ENCODE measurements at regions not wholly inside any gene's neighbourhood (a gene's known extent, or its start where the extent isn't known, plus 50 kb on each side); places are given as distances from the start of the nearest gene placed in this dataset.

GRCh38 chr2:138176862-138177439, 212.7 kb downstream of the HNMT start:
- DNase-seq (ENCODE audit: low spot score) = no peak

- no peak for DNase-seq (ENCODE audit: low spot score)
Observed at GRCh38 chr2:138177693-138178092, 213.4 kb downstream of the HNMT start.

GRCh38 chr2:138180692-138181386, 216.6 kb downstream of the HNMT start:
- DNase-seq (ENCODE audit: low spot score) = no peak

GRCh38 chr2:138182250-138182936, 218.1 kb downstream of the HNMT start:
- DNase-seq (ENCODE audit: low spot score) = no peak

- no peak for DNase-seq (ENCODE audit: low spot score)
Observed at GRCh38 chr2:138182937-138183312, 218.7 kb downstream of the HNMT start.

- no peak for DNase-seq (ENCODE audit: low spot score)
Observed at GRCh38 chr2:138183705-138184104, 219.4 kb downstream of the HNMT start.

GRCh38 chr2:138184428-138184827, 220.2 kb downstream of the HNMT start:
- no peak for DNase-seq (ENCODE audit: low spot score)

- DNase-seq (ENCODE audit: low spot score) = no peak
Observed at GRCh38 chr2:138185827-138186226, 221.6 kb downstream of the HNMT start.

GRCh38 chr2:138187221-138187620, 222.9 kb downstream of the HNMT start:
- no peak for DNase-seq (ENCODE audit: low spot score)

GRCh38 chr2:138190999-138191398, 226.7 kb downstream of the HNMT start:
- DNase-seq (ENCODE audit: low spot score) = no peak

GRCh38 chr2:138193416-138194213, 229.3 kb downstream of the HNMT start:
- no peak for DNase-seq (ENCODE audit: low spot score)

- DNase-seq (ENCODE audit: low spot score) = no peak
Observed at GRCh38 chr2:138201286-138201685, 237.0 kb downstream of the HNMT start.

- DNase-seq (ENCODE audit: low spot score) = no peak
Observed at GRCh38 chr2:138202762-138203161, 238.5 kb downstream of the HNMT start.

GRCh38 chr2:138205281-138205680, 241.0 kb downstream of the HNMT start:
- DNase-seq (ENCODE audit: low spot score) = no peak

- DNase-seq (ENCODE audit: low spot score) = no peak
Observed at GRCh38 chr2:138207074-138207930, 243.0 kb downstream of the HNMT start.

GRCh38 chr2:138209009-138209408, 244.7 kb downstream of the HNMT start:
- DNase-seq (ENCODE audit: low spot score) = no peak

- no peak for DNase-seq (ENCODE audit: low spot score)
Observed at GRCh38 chr2:138210487-138210886, 246.2 kb downstream of the HNMT start.

GRCh38 chr2:138212434-138212833, 248.2 kb downstream of the HNMT start:
- DNase-seq (ENCODE audit: low spot score) = no peak

GRCh38 chr2:138213084-138213483, 248.8 kb downstream of the HNMT start:
- no peak for DNase-seq (ENCODE audit: low spot score)

- no peak for DNase-seq (ENCODE audit: low spot score)
Observed at GRCh38 chr2:138213624-138214023, 249.4 kb downstream of the HNMT start.

- DNase-seq (ENCODE audit: low spot score) = no peak
Observed at GRCh38 chr2:138215958-138216357, 251.7 kb downstream of the HNMT start.
